WTC11 (cell line): ENCODE measurements at regions not wholly inside any gene's neighbourhood (a gene's known extent, or its start where the extent isn't known, plus 50 kb on each side); places are given as distances from the start of the nearest gene placed in this dataset.

ENCODE experiments used
- CREB1 ChIP-seq: sonication (generic); formaldehyde crosslinking; IDR thresholded peaks from 2 replicates; pipeline ENCODE4 v1.8.0; 2023; ENCODE audit warnings: mild to moderate bottlenecking, missing genetic modification reagents
- CTCF ChIP-seq: fragments of 200-600 bp; IDR thresholded peaks from 2 replicates; pipeline ENCODE4 v1.8.0; 2022; ENCODE audit warnings: antibody characterized with exemption
- E2F5 ChIP-seq: sonication (generic); formaldehyde crosslinking; IDR thresholded peaks from 2 replicates; pipeline ENCODE4 v1.8.1; 2022; ENCODE audit warnings: mild to moderate bottlenecking, moderate library complexity, missing genetic modification reagents
- RELA ChIP-seq: sonication (generic); formaldehyde crosslinking; IDR thresholded peaks from 2 replicates; pipeline ENCODE4 v1.8.1; 2022; ENCODE audit warnings: missing genetic modification reagents, mild to moderate bottlenecking, borderline replicate concordance
- TEAD4 ChIP-seq: sonication (generic); formaldehyde crosslinking; IDR thresholded peaks from 2 replicates; pipeline ENCODE4 v1.8.0; 2022; ENCODE audit warnings: mild to moderate bottlenecking, missing genetic modification reagents
- ZNF232 ChIP-seq: sonication (generic); formaldehyde crosslinking; IDR thresholded peaks from 2 replicates; pipeline ENCODE4 v1.8.0; 2022; ENCODE audit warnings: mild to moderate bottlenecking, missing genetic modification reagents
- TF ChIP-seq, protein P1 (sequence below): sonication (generic); formaldehyde crosslinking; IDR thresholded peaks from 2 replicates; pipeline ENCODE4 v1.8.1; 2022; ENCODE audit warnings: low read depth, mild to moderate bottlenecking, moderate library complexity, missing genetic modification reagents, borderline replicate concordance

GRCh38 chr2:8049176-8049575 is 632.7 kb upstream of the ID2 start:
- TF ChIP-seq CTCF (no peak), RELA (CRISPR knock-in tag) (no peak), E2F5 (no peak), CREB1 (no peak), ZNF232 (CRISPR knock-in tag) (no peak), TEAD4 (CRISPR knock-in tag) (no peak)
- TF ChIP-seq, protein P1, sequence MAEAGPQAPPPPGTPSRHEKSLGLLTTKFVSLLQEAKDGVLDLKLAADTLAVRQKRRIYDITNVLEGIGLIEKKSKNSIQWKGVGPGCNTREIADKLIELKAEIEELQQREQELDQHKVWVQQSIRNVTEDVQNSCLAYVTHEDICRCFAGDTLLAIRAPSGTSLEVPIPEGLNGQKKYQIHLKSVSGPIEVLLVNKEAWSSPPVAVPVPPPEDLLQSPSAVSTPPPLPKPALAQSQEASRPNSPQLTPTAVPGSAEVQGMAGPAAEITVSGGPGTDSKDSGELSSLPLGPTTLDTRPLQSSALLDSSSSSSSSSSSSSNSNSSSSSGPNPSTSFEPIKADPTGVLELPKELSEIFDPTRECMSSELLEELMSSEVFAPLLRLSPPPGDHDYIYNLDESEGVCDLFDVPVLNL (CRISPR knock-in tag), result no peak
